ENCODE measurements at regions not wholly inside any gene's neighbourhood (a gene's known extent, or its start where the extent isn't known, plus 50 kb on each side); places are given as distances from the start of the nearest gene placed in this dataset.
"Not testable (repeated sequence)": the region's sequence is repeated elsewhere in the genome, so short reads cannot be mapped to it uniquely, and the experiment has no call there.

GRCh38 chr10:62589689-62590088 lies 214.8 kb upstream of the ADO start:
- H3K4me3 ChIP-seq (ENCODE audit: low read length): no peak overlapping the region
- no peaks in the 10 kb centered on the region for H3K9me3 ChIP-seq (ENCODE audit: low read length)
- H2AFZ ChIP-seq (ENCODE audit: low read depth, low read length): no peak overlapping the region
- H3K36me3 ChIP-seq (ENCODE audit: insufficient read depth, low read length): no peaks in the 10 kb centered on the region
- H3K27me3 ChIP-seq (ENCODE audit: insufficient read depth, low read length): peaks cover 2% of the 10 kb centered on the region
- H3K4me1 ChIP-seq (ENCODE audit: insufficient read depth, low read length): no peaks in the 10 kb centered on the region

- H3K4me1 ChIP-seq (ENCODE audit: insufficient read depth, low read length): no peaks in the 10 kb centered on the region
- peaks cover 2% of the 10 kb centered on the region for H3K27me3 ChIP-seq (ENCODE audit: insufficient read depth, low read length)
- H3K4me3 ChIP-seq (ENCODE audit: low read length): no peak overlapping the region
- no peaks in the 10 kb centered on the region for H3K36me3 ChIP-seq (ENCODE audit: insufficient read depth, low read length)
- no peak overlapping the region for H2AFZ ChIP-seq (ENCODE audit: low read depth, low read length)
- no peaks in the 10 kb centered on the region for H3K9me3 ChIP-seq (ENCODE audit: low read length)
Measured at GRCh38 chr10:62590306-62590705, 214.2 kb upstream of the ADO start.

- peaks cover 3% of the 10 kb centered on the region for H3K27me3 ChIP-seq (ENCODE audit: insufficient read depth, low read length)
- H2AFZ ChIP-seq (ENCODE audit: low read depth, low read length): no peak overlapping the region
- no peaks in the 10 kb centered on the region for H3K36me3 ChIP-seq (ENCODE audit: insufficient read depth, low read length)
- no peaks in the 10 kb centered on the region for H3K4me1 ChIP-seq (ENCODE audit: insufficient read depth, low read length)
- H3K9me3 ChIP-seq (ENCODE audit: low read length): no peaks in the 10 kb centered on the region
- H3K4me3 ChIP-seq (ENCODE audit: low read length): no peak overlapping the region
Measured at GRCh38 chr10:62594093-62594520, 210.4 kb upstream of the ADO start.

- H2AFZ ChIP-seq (ENCODE audit: low read depth, low read length): no peak overlapping the region
- H3K4me3 ChIP-seq (ENCODE audit: low read length): no peak overlapping the region
- H3K9me3 ChIP-seq (ENCODE audit: low read length): no peaks in the 10 kb centered on the region
- H3K27me3 ChIP-seq (ENCODE audit: insufficient read depth, low read length): peaks cover 3% of the 10 kb centered on the region
- H3K36me3 ChIP-seq (ENCODE audit: insufficient read depth, low read length): no peaks in the 10 kb centered on the region
- no peaks in the 10 kb centered on the region for H3K4me1 ChIP-seq (ENCODE audit: insufficient read depth, low read length)
Measured at GRCh38 chr10:62597226-62597625, 207.3 kb upstream of the ADO start.

GRCh38 chr10:62599161-62599560 lies 205.4 kb upstream of the ADO start:
- H3K36me3 ChIP-seq (ENCODE audit: insufficient read depth, low read length): no peaks in the 10 kb centered on the region
- H3K4me3 ChIP-seq (ENCODE audit: low read length): no peak overlapping the region
- H3K4me1 ChIP-seq (ENCODE audit: insufficient read depth, low read length): no peaks in the 10 kb centered on the region
- H3K9me3 ChIP-seq (ENCODE audit: low read length): no peaks in the 10 kb centered on the region
- peaks cover 3% of the 10 kb centered on the region for H3K27me3 ChIP-seq (ENCODE audit: insufficient read depth, low read length)
- H2AFZ ChIP-seq (ENCODE audit: low read depth, low read length): no peak overlapping the region

- H3K4me3 ChIP-seq (ENCODE audit: low read length); H3K27me3 ChIP-seq (ENCODE audit: insufficient read depth, low read length); H3K4me1 ChIP-seq (ENCODE audit: insufficient read depth, low read length); H2AFZ ChIP-seq (ENCODE audit: low read depth, low read length); H3K36me3 ChIP-seq (ENCODE audit: insufficient read depth, low read length); H3K9me3 ChIP-seq (ENCODE audit: low read length): not testable (repeated sequence)
Measured at GRCh38 chr10:62606551-62606950, 198.0 kb upstream of the ADO start.

- H3K4me3 ChIP-seq (ENCODE audit: low read length); H3K27me3 ChIP-seq (ENCODE audit: insufficient read depth, low read length); H3K36me3 ChIP-seq (ENCODE audit: insufficient read depth, low read length); H3K9me3 ChIP-seq (ENCODE audit: low read length); H2AFZ ChIP-seq (ENCODE audit: low read depth, low read length); H3K4me1 ChIP-seq (ENCODE audit: insufficient read depth, low read length): not testable (repeated sequence)
Measured at GRCh38 chr10:62608189-62608875, 196.2 kb upstream of the ADO start.

GRCh38 chr10:62610649-62611229 lies 193.8 kb upstream of the ADO start:
- H3K9me3 ChIP-seq (ENCODE audit: low read length): no peaks in the 10 kb centered on the region
- H3K4me1 ChIP-seq (ENCODE audit: insufficient read depth, low read length): no peaks in the 10 kb centered on the region
- H2AFZ ChIP-seq (ENCODE audit: low read depth, low read length): no peak overlapping the region
- no peaks in the 10 kb centered on the region for H3K27me3 ChIP-seq (ENCODE audit: insufficient read depth, low read length)
- no peak overlapping the region for H3K4me3 ChIP-seq (ENCODE audit: low read length)
- H3K36me3 ChIP-seq (ENCODE audit: insufficient read depth, low read length): no peaks in the 10 kb centered on the region

- Histone ChIP-seq H3K4me3 (ENCODE audit: low read length) (no peak overlapping the region), H2AFZ (ENCODE audit: low read depth, low read length) (no peak overlapping the region), H3K4me1 (ENCODE audit: insufficient read depth, low read length) (no peaks in the 10 kb centered on the region), H3K36me3 (ENCODE audit: insufficient read depth, low read length) (no peaks in the 10 kb centered on the region), H3K27me3 (ENCODE audit: insufficient read depth, low read length) (no peaks in the 10 kb centered on the region), H3K9me3 (ENCODE audit: low read length) (no peaks in the 10 kb centered on the region)
Measured at GRCh38 chr10:62613424-62613823, 191.1 kb upstream of the ADO start.

- Histone ChIP-seq H3K27me3 (ENCODE audit: insufficient read depth, low read length) (no peaks in the 10 kb centered on the region), H3K9me3 (ENCODE audit: low read length) (no peaks in the 10 kb centered on the region), H3K4me1 (ENCODE audit: insufficient read depth, low read length) (no peaks in the 10 kb centered on the region), H2AFZ (ENCODE audit: low read depth, low read length) (no peak overlapping the region), H3K36me3 (ENCODE audit: insufficient read depth, low read length) (no peaks in the 10 kb centered on the region), H3K4me3 (ENCODE audit: low read length) (no peak overlapping the region)
Measured at GRCh38 chr10:62613859-62614258, 190.7 kb upstream of the ADO start.

- Histone ChIP-seq H3K9me3 (ENCODE audit: low read length) (no peaks in the 10 kb centered on the region), H3K4me1 (ENCODE audit: insufficient read depth, low read length) (no peaks in the 10 kb centered on the region), H3K27me3 (ENCODE audit: insufficient read depth, low read length) (no peaks in the 10 kb centered on the region), H3K4me3 (ENCODE audit: low read length) (no peak overlapping the region), H2AFZ (ENCODE audit: low read depth, low read length) (no peak overlapping the region), H3K36me3 (ENCODE audit: insufficient read depth, low read length) (no peaks in the 10 kb centered on the region)
Measured at GRCh38 chr10:62614389-62615157, 189.9 kb upstream of the ADO start.

GRCh38 chr10:62616885-62617590 lies 187.5 kb upstream of the ADO start:
- Histone ChIP-seq H3K4me1 (ENCODE audit: insufficient read depth, low read length) (no peaks in the 10 kb centered on the region), H3K4me3 (ENCODE audit: low read length) (no peak overlapping the region), H3K27me3 (ENCODE audit: insufficient read depth, low read length) (no peaks in the 10 kb centered on the region), H3K9me3 (ENCODE audit: low read length) (no peaks in the 10 kb centered on the region), H2AFZ (ENCODE audit: low read depth, low read length) (no peak overlapping the region), H3K36me3 (ENCODE audit: insufficient read depth, low read length) (no peaks in the 10 kb centered on the region)

GRCh38 chr10:62617652-62618051 lies 186.9 kb upstream of the ADO start:
- Histone ChIP-seq H3K36me3 (ENCODE audit: insufficient read depth, low read length) (no peaks in the 10 kb centered on the region), H3K27me3 (ENCODE audit: insufficient read depth, low read length) (no peaks in the 10 kb centered on the region), H3K4me3 (ENCODE audit: low read length) (no peak overlapping the region), H3K4me1 (ENCODE audit: insufficient read depth, low read length) (no peaks in the 10 kb centered on the region), H3K9me3 (ENCODE audit: low read length) (no peaks in the 10 kb centered on the region), H2AFZ (ENCODE audit: low read depth, low read length) (no peak overlapping the region)

Data from neuron (in vitro differentiated cells).